WERI-Rb-1 (cell line): ENCODE measurements at regions not wholly inside any gene's neighbourhood (a gene's known extent, or its start where the extent isn't known, plus 50 kb on each side); places are given as distances from the start of the nearest gene placed in this dataset.

Experiments used
- DNase-seq: peaks from one replicate; pipeline ENCODE4 v3.0.0-alpha.2; 2020
- H3K27ac ChIP-seq: fragments of 250-450 bp; sonication (Bioruptor Pico); 2 replicates; pipeline ENCODE4 v1.5.1; 2020; ENCODE audit warnings: mild to moderate bottlenecking, moderate library complexity
- H3K27me3 ChIP-seq: fragments of 250-450 bp; sonication (Bioruptor Pico); 2 replicates; pipeline ENCODE4 v1.5.1; 2021; ENCODE audit warnings: mild to moderate bottlenecking, low read depth, moderate library complexity; ENCODE audit not compliant: insufficient read depth, severe bottlenecking
- H3K36me3 ChIP-seq: fragments of 250-450 bp; sonication (Bioruptor Pico); 2 replicates; pipeline ENCODE4 v1.5.1; 2020; ENCODE audit warnings: mild to moderate bottlenecking, moderate library complexity
- H3K4me3 ChIP-seq: 2 replicates; pipeline ENCODE4 v1.5.1; 2011; ENCODE audit warnings: low read depth, mild to moderate bottlenecking, control low read depth, low read length
- H3K9me3 ChIP-seq: fragments of 250-450 bp; sonication (Bioruptor Pico); 2 replicates; pipeline ENCODE4 v1.5.1; 2021; ENCODE audit warnings: mild to moderate bottlenecking, moderate library complexity; ENCODE audit not compliant: severe bottlenecking
- TF ChIP-seq, protein P1 (sequence below): IDR thresholded peaks from 2 replicates; pipeline ENCODE4 v1.5.1; 2011; ENCODE audit warnings: low read depth, mild to moderate bottlenecking, control low read depth, inconsistent platforms, low read length

GRCh38 chr11:122022646-122023045 is 93.4 kb downstream of the BLID start:
- DNase-seq = no peak
- Histone ChIP-seq H3K27me3 (peaks cover 3% of the 10 kb centered on the region), H3K27ac (no peak overlapping the region), H3K9me3 (no peaks in the 10 kb centered on the region), H3K36me3 (no peaks in the 10 kb centered on the region), H3K4me3 (no peak overlapping the region)
- TF ChIP-seq, protein P1, sequence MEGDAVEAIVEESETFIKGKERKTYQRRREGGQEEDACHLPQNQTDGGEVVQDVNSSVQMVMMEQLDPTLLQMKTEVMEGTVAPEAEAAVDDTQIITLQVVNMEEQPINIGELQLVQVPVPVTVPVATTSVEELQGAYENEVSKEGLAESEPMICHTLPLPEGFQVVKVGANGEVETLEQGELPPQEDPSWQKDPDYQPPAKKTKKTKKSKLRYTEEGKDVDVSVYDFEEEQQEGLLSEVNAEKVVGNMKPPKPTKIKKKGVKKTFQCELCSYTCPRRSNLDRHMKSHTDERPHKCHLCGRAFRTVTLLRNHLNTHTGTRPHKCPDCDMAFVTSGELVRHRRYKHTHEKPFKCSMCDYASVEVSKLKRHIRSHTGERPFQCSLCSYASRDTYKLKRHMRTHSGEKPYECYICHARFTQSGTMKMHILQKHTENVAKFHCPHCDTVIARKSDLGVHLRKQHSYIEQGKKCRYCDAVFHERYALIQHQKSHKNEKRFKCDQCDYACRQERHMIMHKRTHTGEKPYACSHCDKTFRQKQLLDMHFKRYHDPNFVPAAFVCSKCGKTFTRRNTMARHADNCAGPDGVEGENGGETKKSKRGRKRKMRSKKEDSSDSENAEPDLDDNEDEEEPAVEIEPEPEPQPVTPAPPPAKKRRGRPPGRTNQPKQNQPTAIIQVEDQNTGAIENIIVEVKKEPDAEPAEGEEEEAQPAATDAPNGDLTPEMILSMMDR = no peak

DNA sequence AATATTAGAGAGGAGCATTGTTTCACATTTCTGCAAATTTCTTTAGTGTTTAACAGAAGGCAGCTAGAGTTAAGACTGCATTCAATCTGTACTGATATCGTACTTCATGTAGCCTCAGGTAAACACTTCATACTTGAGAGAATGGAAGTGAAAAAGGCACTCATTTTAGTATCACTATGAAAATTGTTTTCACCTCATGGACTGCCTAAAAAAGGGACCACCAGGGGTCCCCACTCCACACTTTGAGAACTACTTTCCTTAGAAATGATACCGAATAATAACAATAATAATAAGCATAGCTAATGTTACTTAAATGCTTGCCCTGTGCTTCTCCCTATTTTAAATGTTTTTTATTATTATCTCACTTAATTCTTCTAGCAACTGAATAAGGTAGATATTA is 95.1 kb downstream of the BLID start:
- no peak overlapping the region for H3K27ac ChIP-seq
- no peaks in the 10 kb centered on the region for H3K36me3 ChIP-seq
- no peak overlapping the region for H3K4me3 ChIP-seq
- DNase-seq = no peak
- TF ChIP-seq, protein P1 = no peak
- H3K9me3 ChIP-seq = no peaks in the 10 kb centered on the region
- H3K27me3 ChIP-seq = peaks cover 3% of the 10 kb centered on the region

- no peak overlapping the region for H3K27ac ChIP-seq
- H3K27me3 ChIP-seq = peaks cover 1% of the 10 kb centered on the region
- TF ChIP-seq, protein P1 = no peak
- no peaks in the 10 kb centered on the region for H3K36me3 ChIP-seq
- no peak for DNase-seq
- H3K9me3 ChIP-seq = no peaks in the 10 kb centered on the region
- H3K4me3 ChIP-seq = no peak overlapping the region
These were observed 95.9 kb downstream of the BLID start for GRCh38 chr11:122019908-122020694.

DNA sequence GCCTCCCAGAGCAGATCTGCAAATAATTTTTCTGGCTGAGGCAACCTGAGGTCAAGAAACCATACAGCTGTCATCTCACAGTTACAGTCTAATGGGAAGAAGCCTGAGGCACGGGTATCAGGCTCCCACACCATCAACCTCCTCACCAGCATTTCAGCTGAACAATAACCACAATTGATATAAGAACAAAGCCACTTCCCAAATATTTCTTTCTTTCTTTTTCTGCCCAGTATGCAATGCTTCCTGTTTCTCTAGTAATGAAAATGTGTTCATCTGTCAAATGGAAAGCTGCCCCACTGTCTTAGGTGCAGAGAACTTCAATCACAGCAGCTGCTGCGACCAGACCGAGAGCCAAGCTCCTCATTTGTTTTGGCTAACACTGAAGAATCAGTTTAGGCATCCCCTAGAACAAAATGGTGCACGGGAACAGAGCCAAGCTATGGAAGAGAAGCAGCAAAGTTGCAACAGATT is 108.4 kb downstream of the BLID start:
- TF ChIP-seq, protein P1 = no peak
- Histone ChIP-seq H3K9me3 (no peaks in the 10 kb centered on the region), H3K27me3 (no peaks in the 10 kb centered on the region), H3K4me3 (no peak overlapping the region), H3K27ac (no peak overlapping the region), H3K36me3 (no peaks in the 10 kb centered on the region)
- no peak for DNase-seq

DNA sequence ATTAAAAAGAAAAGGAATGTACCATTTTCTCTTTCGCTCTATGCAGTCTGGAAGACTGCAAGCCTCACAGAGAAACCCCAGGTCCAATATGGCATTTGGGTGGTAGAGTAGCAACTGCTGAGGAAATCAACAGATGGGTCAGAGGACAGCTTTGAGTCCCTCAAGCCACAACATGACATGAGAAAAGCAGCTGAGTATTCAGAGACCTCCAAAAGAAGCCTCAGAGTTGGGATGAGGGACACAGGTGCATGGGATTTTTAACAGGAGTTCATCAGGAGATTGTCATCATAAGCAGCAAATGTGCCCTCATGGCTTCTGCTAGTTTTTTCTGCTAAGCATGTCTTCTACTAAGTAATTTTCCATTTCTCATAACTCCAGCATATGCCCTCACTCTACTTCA is 111.6 kb downstream of the BLID start:
- Histone ChIP-seq H3K9me3 (no peaks in the 10 kb centered on the region), H3K36me3 (no peaks in the 10 kb centered on the region), H3K27me3 (no peaks in the 10 kb centered on the region), H3K27ac (no peak overlapping the region), H3K4me3 (no peak overlapping the region)
- no peak for DNase-seq
- TF ChIP-seq, protein P1 = no peak

DNA sequence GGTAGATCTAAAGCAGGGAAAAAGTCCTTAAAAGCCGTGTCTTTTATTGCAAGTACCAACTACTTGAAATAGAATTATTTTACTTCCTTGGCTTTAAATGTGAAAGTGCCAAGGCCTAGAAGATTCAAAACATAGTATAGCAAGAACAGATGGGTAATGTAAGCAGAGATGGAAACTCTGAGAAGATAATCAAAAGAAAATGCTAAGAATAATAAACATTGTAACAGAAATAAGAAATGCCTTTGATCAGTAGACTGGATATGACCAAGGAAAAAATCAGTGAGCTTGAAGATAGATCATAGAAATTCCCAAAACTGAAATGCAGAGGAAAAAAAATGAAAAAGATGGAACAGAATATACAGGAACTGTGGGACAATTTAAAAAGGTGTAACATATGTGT is 113.1 kb downstream of the BLID start:
- TF ChIP-seq, protein P1 = no peak
- no peak overlapping the region for H3K4me3 ChIP-seq
- H3K27ac ChIP-seq = no peak overlapping the region
- H3K36me3 ChIP-seq = no peaks in the 10 kb centered on the region
- no peak for DNase-seq
- H3K27me3 ChIP-seq = no peaks in the 10 kb centered on the region
- no peaks in the 10 kb centered on the region for H3K9me3 ChIP-seq
